Vagina (tissue), 2 donors: ENCODE measurements at regions not wholly inside any gene's neighbourhood (a gene's known extent, or its start where the extent isn't known, plus 50 kb on each side); places are given as distances from the start of the nearest gene placed in this dataset.

Source experiments
- POLR2AphosphoS5 ChIP-seq, 2 donors: sonication (generic); formaldehyde crosslinking; IDR thresholded peaks; one replicate each; pipeline ENCODE4 v1.9.0; 2017; ENCODE audit warnings: antibody characterized with exemption in 2 of 2, mild to moderate bottlenecking in 2 of 2, low read depth in 1 of 2; ENCODE audit not compliant: insufficient read depth in 1 of 2
- TF ChIP-seq, protein P1 (sequence below), 3 experiments: fragments of 450-650 bp in 2 of 3; fragments of 200-600 bp in 1 of 3; sonication (generic) in 1 of 3; IDR thresholded peaks; one replicate each; pipeline ENCODE4 v1.5.1; 2017 to 2019; ENCODE audit warnings: antibody characterized with exemption in 3 of 3, mild to moderate bottlenecking in 2 of 3, moderate library complexity in 2 of 3

DNA sequence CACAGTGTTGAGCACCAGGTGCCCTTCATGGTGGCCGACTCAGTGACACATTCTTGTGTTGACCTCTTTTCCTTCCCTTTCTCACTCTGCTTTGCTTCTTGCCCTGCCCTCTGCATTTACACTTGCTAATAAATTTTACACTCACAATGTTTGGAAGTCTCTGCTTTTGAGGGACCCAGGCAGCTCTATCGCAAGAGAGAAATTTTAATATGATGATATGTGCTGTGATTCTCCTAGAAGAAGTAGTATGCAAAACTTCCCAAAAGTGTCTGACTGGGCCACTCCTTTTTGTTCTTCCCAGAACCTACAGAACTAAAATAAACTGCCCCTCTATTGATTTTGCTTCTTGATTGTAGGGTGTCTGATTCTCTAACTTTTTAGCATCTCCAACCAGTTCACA lies 135.0 kb downstream of the IRS1 start:
- TF ChIP-seq, protein P1, sequence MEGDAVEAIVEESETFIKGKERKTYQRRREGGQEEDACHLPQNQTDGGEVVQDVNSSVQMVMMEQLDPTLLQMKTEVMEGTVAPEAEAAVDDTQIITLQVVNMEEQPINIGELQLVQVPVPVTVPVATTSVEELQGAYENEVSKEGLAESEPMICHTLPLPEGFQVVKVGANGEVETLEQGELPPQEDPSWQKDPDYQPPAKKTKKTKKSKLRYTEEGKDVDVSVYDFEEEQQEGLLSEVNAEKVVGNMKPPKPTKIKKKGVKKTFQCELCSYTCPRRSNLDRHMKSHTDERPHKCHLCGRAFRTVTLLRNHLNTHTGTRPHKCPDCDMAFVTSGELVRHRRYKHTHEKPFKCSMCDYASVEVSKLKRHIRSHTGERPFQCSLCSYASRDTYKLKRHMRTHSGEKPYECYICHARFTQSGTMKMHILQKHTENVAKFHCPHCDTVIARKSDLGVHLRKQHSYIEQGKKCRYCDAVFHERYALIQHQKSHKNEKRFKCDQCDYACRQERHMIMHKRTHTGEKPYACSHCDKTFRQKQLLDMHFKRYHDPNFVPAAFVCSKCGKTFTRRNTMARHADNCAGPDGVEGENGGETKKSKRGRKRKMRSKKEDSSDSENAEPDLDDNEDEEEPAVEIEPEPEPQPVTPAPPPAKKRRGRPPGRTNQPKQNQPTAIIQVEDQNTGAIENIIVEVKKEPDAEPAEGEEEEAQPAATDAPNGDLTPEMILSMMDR (IDR thresholded peaks at IDR 0.05) = no peak
- TF ChIP-seq POLR2AphosphoS5 (IDR thresholded peaks at IDR 0.05; ENCODE audit: insufficient read depth in 1 of 2, low read depth in 1 of 2) = no peak
